ACHN (cell line): ENCODE measurements at regions not wholly inside any gene's neighbourhood (a gene's known extent, or its start where the extent isn't known, plus 50 kb on each side); places are given as distances from the start of the nearest gene placed in this dataset.
"Not testable (repeated sequence)": the region's sequence is repeated elsewhere in the genome, so short reads cannot be mapped to it uniquely, and the experiment has no call there.

Source experiments
- DNase-seq: peaks from one replicate; pipeline ENCODE4 v3.0.0-alpha.2; 2015
- in situ Hi-C: cut with HindIII; loops from 2 replicates; pipeline ENCODE4 v1.10.0; 2017; ENCODE audit warnings: low sequenced_read_pairs, low pct_ligation_motif_present, low pct_unique_long_range_greater_than_20kb

- DNase-seq = no peak
- in situ Hi-C loops = no loop called here
Observed at GRCh38 chr14:98210045-98210672, 1061.8 kb downstream of the BCL11B start.

- in situ Hi-C loops = no loop called here
- DNase-seq = no peak
Observed at GRCh38 chr14:98217530-98217929, 1054.5 kb downstream of the BCL11B start.

DNA sequence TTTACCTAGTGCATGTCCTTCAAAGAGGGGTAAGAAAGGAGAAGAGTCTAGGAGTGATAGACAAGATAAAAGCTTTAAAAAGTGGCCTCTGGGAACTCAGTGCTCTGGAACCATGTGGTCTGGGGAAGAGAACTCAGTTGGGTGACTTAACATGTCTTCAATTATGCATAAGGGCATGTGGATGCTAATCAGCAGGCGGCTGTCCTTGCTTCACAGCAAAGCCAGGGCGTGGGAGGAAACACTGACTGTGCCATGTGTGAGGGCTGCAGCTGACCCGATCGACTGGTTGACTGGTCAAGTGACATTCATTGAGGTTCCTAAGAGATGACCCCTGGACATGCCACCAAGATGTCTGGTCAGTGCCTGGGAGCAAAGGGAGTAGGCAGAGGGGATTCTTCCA, 1053.8 kb downstream of the BCL11B start:
- in situ Hi-C loops = no loop called here
- DNase-seq = no peak

- in situ Hi-C loops = no loop called here
- no peak for DNase-seq
Observed at GRCh38 chr14:98219638-98220037, 1052.4 kb downstream of the BCL11B start.

DNA sequence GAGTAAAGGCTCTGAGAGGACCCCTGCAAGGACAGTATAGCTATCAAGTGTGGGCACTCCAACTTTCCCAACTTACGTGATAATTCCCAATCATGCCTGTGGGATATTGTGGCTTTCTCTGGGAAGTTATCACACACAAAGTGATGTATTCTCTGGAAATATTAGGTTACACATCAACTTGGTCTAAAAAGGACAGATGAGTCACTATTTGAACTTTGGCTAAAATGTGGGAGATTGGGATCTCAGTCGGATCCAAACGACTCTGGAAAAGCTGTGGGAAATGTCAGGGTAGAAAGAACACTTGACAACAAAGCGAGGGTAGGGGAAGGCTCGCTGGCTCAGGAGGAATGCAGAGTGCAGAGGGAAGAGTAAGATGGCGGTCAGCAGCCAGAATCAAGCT, 1048.9 kb downstream of the BCL11B start:
- DNase-seq = no peak
- in situ Hi-C loops = no loop called here

- in situ Hi-C loops, DNase-seq: not testable (repeated sequence)
Observed at GRCh38 chr14:98223710-98224109, 1048.3 kb downstream of the BCL11B start.

GRCh38 chr14:98226411-98226810, 1045.6 kb downstream of the BCL11B start:
- DNase-seq = no peak
- in situ Hi-C loops = no loop called here

DNA sequence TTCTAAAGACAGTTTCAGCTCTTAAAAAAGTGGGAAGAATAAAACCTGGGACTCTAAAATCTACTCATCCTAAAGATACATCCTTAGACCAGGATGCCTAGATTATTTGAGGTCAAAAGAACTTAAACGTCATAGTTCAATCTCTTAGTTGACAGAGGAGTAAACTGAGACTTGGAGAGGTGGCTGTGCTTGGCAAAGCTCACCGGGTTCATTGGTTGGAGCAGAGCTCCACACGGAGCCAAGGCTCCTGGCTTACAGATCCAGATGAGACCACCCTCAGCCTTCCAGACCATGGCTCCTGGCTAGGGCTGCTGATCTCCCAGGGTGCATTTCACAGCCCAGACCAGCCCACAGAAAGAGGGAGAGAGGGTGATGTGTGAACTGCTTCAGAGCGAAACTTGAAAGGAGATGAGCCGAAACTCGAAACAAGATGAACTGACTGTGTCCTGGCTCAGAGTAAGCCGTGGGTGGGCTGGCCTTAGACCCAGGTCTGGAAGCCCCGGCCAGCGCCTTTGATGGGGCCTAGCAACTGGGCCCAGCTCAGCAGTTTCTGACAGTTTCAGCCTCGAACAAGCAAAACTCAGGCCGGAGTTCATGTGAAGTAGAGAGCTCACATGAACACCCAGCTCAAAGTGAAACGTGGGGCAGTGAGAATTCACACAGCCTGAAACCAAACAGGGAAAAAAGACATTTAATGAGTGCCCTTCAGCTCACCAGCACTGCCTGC, 1044.8 kb downstream of the BCL11B start:
- in situ Hi-C loops = no loop called here
- DNase-seq = no peak

DNA sequence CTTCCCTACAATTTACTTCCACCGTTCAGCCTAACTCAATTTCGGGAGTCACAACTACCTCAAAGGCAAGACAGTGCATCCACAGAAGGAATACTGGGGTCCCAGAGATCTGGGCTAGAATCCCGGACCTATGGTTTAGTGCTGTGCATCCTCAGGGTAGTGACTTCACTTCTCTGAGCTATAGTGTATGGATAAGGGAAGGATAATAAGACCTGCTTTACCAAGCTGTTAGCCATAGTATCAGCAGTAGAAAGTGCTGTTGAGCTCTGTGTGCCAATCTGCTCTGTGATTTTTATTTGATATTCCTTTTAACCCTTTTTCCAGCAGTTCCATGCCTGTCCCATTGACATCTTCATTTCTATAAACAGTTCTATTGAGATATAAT, 1044.3 kb downstream of the BCL11B start:
- in situ Hi-C loops = no loop called here
- DNase-seq = no peak

DNA sequence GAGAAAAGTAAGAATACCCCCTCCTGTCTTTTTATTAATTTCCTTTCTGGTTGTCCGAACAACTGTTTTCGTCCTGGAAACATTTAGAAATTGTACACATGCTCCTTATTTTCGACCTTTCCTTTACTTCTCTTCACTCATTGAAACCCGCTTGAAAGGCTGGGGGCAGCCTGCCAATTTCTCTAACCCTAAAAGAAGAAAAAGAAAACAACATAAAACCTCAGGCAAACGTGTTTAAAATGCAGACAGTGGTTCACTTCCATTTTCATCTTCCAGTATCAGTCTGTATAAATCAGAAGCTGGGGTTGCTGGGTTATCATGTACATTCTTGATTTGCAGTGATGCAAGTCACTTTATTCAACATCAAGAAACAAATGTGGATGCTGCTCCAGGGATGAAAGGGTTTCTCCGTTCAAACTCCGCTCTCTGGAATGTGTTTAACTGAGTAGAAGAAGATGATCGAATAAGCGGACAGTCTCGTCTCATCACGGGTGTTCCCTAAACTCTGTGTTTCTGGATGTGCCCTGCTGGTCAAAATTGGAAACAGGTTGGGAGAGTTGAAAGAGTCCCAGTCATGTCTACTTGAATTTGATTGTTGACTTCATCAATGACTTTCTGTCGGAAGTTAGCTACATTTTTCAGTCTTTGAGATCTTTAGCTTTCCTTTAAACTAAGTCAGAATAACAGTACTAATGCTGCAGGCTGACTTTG, 1042.2 kb downstream of the BCL11B start:
- DNase-seq = no peak
- in situ Hi-C loops = no loop called here

- DNase-seq = no peak
- in situ Hi-C loops = no loop called here
Observed at GRCh38 chr14:98230411-98230810, 1041.6 kb downstream of the BCL11B start.

- in situ Hi-C loops = no loop called here
- DNase-seq = no peak
Observed at GRCh38 chr14:98231210-98231609, 1040.8 kb downstream of the BCL11B start.

DNA sequence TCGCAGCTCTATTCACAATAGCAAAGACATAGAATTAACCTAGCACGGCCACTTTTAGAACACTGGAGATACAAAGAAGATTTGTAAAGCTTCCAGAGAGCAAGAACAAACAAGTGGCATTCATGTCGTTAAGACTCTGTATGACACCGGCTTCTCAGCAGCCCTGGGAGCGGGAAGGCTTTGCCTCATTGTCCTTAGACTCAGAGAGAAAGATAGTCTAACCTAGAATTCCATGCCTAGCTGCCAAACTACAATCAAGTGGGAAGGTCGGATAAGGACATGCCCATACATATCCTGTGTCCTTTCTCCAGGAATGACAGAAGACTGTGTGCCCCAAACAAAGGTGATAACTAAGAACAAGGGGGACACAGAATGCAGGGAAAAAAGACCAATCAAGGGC, 1038.3 kb downstream of the BCL11B start:
- DNase-seq = no peak
- in situ Hi-C loops = no loop called here

DNA sequence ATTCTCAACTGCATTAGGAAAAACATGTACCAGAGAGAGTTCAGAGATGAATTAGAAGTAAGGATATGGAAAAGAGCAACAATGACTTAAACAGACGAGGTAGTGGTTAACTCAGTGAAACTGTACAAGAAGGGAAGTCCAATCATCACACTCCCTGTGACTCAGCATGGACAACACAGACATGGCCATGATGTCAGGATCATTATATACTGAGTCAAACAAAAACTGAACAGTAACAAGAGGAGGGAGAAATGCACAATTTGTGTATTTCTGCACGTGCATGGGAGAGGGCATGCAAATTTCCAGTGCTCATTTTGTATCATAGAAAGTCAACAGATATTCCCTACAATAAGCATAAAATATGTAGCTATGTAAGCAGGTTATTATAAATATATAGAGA, 1037.8 kb downstream of the BCL11B start:
- in situ Hi-C loops = no loop called here
- DNase-seq = peak; percentile 2

GRCh38 chr14:98236314-98236713, 1035.7 kb downstream of the BCL11B start:
- DNase-seq = no peak
- in situ Hi-C loops = no loop called here

DNA sequence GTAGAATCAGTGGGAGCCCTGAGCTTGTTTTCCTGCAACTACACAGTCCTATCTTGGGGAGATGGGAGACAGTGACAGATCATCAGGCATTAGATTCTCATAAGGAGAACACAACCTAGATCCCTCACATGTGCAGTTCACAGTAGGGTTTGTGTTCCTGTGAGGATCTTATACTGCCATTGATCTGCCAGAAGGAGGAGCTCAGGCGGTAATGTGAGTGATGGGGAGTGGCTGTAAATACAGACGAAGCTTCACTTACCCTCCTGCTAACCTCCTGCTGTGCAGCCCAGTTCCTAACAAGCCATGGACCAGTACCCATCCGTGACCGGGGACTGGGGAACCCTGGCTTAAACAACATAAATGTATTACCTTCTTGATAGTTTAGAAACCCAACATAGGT, 1034.1 kb downstream of the BCL11B start:
- no peak for DNase-seq
- in situ Hi-C loops = no loop called here

DNA sequence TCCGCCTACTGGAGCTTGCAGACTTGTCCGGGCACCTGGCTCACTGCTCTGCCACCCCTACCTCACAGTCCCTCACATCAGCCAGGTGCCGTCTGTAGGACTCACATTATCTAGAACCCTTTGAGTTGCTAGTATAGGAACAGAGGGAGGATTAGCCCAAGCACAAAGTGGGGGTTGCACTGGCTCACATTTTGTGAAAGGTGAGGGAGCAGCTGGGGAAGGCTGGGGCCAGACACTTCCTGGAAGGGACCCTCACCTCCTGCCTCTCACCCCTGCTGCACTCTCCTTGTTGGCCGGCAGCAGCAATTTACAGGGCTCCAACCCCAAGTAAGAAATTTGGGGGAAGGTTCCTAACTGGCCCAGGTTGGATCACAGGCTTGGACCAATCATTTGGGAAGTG, 1031.6 kb downstream of the BCL11B start:
- no peak for DNase-seq
- in situ Hi-C loops = no loop called here

- in situ Hi-C loops = no loop called here
- DNase-seq = no peak
Observed at GRCh38 chr14:98242903-98243302, 1029.1 kb downstream of the BCL11B start.

- DNase-seq = no peak
- in situ Hi-C loops = no loop called here
Observed at GRCh38 chr14:98243332-98243731, 1028.7 kb downstream of the BCL11B start.
